Left ventricle myocardium inferior (tissue), 1 donor: ENCODE measurements at regions not wholly inside any gene's neighbourhood (a gene's known extent, or its start where the extent isn't known, plus 50 kb on each side); places are given as distances from the start of the nearest gene placed in this dataset.

Experiments used
- DNase-seq: peaks from one replicate; pipeline ENCODE4 v3.0.0-alpha.2; 2020
- H3K27ac ChIP-seq: fragments of 200-600 bp; replicated peaks from 2 replicates; pipeline ENCODE4 v1.8.0; 2021
- H3K27me3 ChIP-seq: fragments of 200-600 bp; 2 replicates; pipeline ENCODE4 v1.8.0; 2021; ENCODE audit warnings: low read depth
- H3K36me3 ChIP-seq: fragments of 200-600 bp; 2 replicates; pipeline ENCODE4 v1.8.0; 2021
- H3K4me1 ChIP-seq: fragments of 200-600 bp; 2 replicates; pipeline ENCODE4 v1.8.0; 2021
- H3K4me3 ChIP-seq: fragments of 200-600 bp; 2 replicates; pipeline ENCODE4 v1.8.0; 2021; ENCODE audit warnings: mild to moderate bottlenecking, moderate library complexity
- H3K9me3 ChIP-seq: fragments of 200-600 bp; replicated peaks from 2 replicates; pipeline ENCODE4 v1.8.0; 2021
- intact Hi-C: fragments of 100-400 bp; cut with micrococcal nuclease; formaldehyde crosslinking; loops from one replicate; pipeline ENCODE4 v1.11.0; 2022
- TF ChIP-seq, protein P1 (sequence below): fragments of 200-600 bp; IDR thresholded peaks from 2 replicates; pipeline ENCODE4 v1.8.0; 2021; ENCODE audit warnings: antibody characterized with exemption, mild to moderate bottlenecking, borderline replicate concordance
- donor health status: DM: no; HTN: yes; CAD: no; lungs with severe emphysema.

DNA sequence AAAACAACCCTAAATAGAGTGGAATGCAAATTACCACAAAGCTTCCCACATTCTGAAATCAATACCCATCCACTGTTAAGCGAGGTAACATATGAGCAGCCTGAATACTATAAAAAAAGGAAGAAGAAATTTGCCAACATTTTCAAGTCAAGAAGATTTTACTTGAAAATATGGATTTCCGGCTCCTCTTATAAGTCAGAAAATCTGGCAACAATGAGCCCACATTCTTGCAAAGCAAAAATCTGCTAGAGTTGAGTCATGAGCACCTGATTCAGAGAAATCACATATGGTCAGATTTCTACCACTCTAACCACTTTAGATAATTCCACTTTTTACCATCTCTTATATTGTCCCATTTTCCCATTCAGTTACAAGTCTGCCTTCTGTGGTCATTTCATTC, 395.7 kb downstream of the DTHD1 start:
- Histone ChIP-seq H3K27me3 (no peaks in the 10 kb centered on the region), H3K4me1 (no peaks in the 10 kb centered on the region), H3K36me3 (no peaks in the 10 kb centered on the region), H3K4me3 (no peak overlapping the region), H3K27ac (no peak overlapping the region), H3K9me3 (peaks cover 15% of the 10 kb centered on the region)
- TF ChIP-seq, protein P1, sequence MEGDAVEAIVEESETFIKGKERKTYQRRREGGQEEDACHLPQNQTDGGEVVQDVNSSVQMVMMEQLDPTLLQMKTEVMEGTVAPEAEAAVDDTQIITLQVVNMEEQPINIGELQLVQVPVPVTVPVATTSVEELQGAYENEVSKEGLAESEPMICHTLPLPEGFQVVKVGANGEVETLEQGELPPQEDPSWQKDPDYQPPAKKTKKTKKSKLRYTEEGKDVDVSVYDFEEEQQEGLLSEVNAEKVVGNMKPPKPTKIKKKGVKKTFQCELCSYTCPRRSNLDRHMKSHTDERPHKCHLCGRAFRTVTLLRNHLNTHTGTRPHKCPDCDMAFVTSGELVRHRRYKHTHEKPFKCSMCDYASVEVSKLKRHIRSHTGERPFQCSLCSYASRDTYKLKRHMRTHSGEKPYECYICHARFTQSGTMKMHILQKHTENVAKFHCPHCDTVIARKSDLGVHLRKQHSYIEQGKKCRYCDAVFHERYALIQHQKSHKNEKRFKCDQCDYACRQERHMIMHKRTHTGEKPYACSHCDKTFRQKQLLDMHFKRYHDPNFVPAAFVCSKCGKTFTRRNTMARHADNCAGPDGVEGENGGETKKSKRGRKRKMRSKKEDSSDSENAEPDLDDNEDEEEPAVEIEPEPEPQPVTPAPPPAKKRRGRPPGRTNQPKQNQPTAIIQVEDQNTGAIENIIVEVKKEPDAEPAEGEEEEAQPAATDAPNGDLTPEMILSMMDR, result no peak
- no peak for DNase-seq
- intact Hi-C loops, result no loop called here

DNA sequence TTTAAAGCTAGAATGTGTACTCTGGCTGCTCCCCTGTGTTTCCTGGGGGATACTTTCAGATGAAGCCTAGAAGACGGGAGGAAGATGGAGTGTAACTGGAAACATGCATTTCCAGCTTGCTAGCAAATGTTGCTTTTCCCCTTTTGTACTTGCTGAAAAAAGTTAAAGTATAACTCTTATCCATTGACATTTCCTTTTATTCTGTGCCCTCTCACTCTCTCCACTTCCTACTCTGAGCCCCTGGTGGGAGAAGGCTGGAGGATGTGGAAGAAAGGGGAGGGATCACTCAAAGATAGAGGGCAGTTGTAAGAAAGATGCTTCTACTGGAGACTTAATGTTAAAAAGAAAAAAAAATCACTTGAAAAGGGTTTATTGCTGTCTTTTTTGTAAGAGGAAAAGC, 396.5 kb downstream of the DTHD1 start:
- DNase-seq, result no peak
- Histone ChIP-seq H3K27me3 (no peaks in the 10 kb centered on the region), H3K27ac (no peak overlapping the region), H3K4me1 (no peaks in the 10 kb centered on the region), H3K4me3 (no peak overlapping the region), H3K36me3 (no peaks in the 10 kb centered on the region), H3K9me3 (peaks cover 23% of the 10 kb centered on the region)
- intact Hi-C loops, result no loop called here
- TF ChIP-seq, protein P1, result no peak

DNA sequence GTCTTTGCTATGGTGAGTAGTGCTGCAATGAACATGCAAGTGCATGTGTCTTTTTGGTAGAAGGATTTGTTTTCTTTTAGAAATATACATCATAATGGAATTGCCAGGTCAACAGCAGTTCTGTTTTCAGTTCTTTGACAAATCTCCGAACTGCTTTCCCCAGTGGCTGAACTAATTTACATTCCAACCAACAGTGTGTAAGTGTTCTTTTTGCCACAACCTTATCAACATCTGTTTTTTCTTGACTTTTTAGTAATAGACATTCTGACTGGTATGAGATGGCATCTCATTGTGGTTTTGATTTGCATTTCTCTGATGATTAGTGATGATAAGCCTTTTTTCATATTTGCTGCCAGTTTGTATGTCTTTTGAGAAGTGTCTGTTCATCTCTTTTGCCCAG, 406.3 kb downstream of the DTHD1 start:
- intact Hi-C loops, result no loop called here
- no peaks in the 10 kb centered on the region for H3K27me3 ChIP-seq
- no peak overlapping the region for H3K27ac ChIP-seq
- H3K4me3 ChIP-seq, result no peak overlapping the region
- DNase-seq, result no peak
- TF ChIP-seq, protein P1, result no peak
- no peaks in the 10 kb centered on the region for H3K36me3 ChIP-seq
- no peaks in the 10 kb centered on the region for H3K4me1 ChIP-seq
- peaks cover 64% of the 10 kb centered on the region for H3K9me3 ChIP-seq

DNA sequence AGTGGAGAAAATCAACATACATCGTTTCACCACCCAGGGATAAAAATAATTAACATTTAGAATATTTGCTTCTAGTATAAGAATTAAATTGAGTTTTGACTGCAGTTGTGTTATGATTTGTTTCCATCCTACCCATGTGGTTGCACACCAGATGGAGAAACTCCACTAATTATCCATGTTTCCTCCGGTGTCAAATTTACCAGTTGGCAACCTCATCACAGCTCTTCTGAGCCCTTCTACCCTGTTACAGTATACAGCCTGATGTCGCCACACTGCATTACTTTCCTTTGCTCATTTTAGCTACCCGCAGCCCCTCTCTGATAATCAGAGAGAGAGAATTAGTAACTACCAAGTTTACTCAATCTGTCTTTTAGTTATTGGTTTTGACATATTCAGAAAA, 411.2 kb downstream of the DTHD1 start:
- Histone ChIP-seq H3K4me1 (no peaks in the 10 kb centered on the region), H3K4me3 (no peak overlapping the region), H3K36me3 (no peaks in the 10 kb centered on the region), H3K27me3 (no peaks in the 10 kb centered on the region), H3K9me3 (peaks cover 32% of the 10 kb centered on the region), H3K27ac (no peak overlapping the region)
- intact Hi-C loops, result no loop called here
- TF ChIP-seq, protein P1, result no peak
- no peak for DNase-seq

DNA sequence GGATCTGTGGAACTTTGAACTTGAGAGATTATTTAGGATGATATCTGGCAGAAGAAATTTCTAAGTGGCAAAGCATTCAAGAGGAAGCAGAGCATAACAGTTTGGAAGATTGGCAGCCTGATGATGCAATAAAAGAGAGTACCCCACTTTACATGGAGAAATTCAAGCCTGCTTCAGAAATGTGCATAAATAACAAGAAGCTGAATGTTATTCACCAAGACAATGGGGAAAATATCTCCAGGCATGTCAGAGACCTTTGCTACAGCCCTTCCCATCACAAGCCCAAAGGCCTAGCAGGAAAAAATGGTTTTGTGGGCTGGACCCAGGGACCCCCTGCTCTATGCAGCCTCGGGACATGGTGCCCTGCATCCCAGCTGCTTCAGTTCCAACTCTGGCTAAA, 420.8 kb downstream of the DTHD1 start:
- Histone ChIP-seq H3K4me1 (no peaks in the 10 kb centered on the region), H3K27ac (no peak overlapping the region)
- TF ChIP-seq, protein P1, result no peak

DNA sequence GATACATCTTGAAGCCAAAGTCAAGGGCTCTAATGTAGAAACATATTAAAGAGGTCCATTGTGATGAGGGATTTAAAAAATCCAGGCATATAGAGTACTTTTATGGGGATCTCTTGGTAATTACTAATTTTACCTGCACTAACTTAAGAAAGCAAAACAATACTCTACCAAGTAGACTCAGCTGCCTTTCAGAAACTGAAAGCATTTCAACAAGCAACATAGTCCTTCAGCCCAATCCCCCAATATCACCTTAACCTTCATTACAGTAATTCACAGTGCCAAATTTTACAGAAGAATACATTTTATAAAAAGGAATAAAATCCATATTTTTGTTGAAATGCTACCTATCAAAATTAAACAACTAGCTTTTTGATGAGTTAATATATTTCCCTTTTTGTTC, 422.9 kb downstream of the DTHD1 start:
- H3K9me3 ChIP-seq, result peaks cover 30% of the 10 kb centered on the region
- H3K4me3 ChIP-seq, result no peak overlapping the region
- intact Hi-C loops, result no loop called here
- TF ChIP-seq, protein P1, result no peak
- no peak for DNase-seq
- no peaks in the 10 kb centered on the region for H3K36me3 ChIP-seq
- no peak overlapping the region for H3K27ac ChIP-seq
- no peaks in the 10 kb centered on the region for H3K4me1 ChIP-seq
- no peaks in the 10 kb centered on the region for H3K27me3 ChIP-seq

More for the DNA sequence above, 420.8 kb downstream of the DTHD1 start:
- intact Hi-C loops, result no loop called here
- no peak for DNase-seq
- H3K36me3 ChIP-seq, result no peaks in the 10 kb centered on the region
- no peaks in the 10 kb centered on the region for H3K27me3 ChIP-seq
- peaks cover 28% of the 10 kb centered on the region for H3K9me3 ChIP-seq
- no peak overlapping the region for H3K4me3 ChIP-seq
